Natural killer cell (primary cell): ENCODE measurements at regions not wholly inside any gene's neighbourhood (a gene's known extent, or its start where the extent isn't known, plus 50 kb on each side); places are given as distances from the start of the nearest gene placed in this dataset.

Experiments used
- ATAC-seq, 3 donors: fragments of 150-1000 bp in 2 of 3; fragments of 200-7000 bp in 1 of 3; cut with Tn5 transposase; 1 replicate in 1 of 3; 2 replicates in 2 of 3; pipeline ENCODE4 v1.10.0; 2021; ENCODE audit warnings: mild to moderate bottlenecking in 2 of 3, moderate library complexity in 2 of 3
- DNase-seq, 2 donors: peaks; one replicate each; pipeline versions ENCODE4 v3.0.0 to v3.0.0-alpha.2; 2013 to 2021; ENCODE audit warnings: mixed read lengths in 1 of 2
- H3K27ac ChIP-seq: one replicate; pipeline ENCODE4 v1.5.1; 2013; ENCODE audit warnings: mild to moderate bottlenecking, low read length
- H3K27me3 ChIP-seq: one replicate; pipeline ENCODE4 v1.6.1; 2013; ENCODE audit warnings: low read length; ENCODE audit not compliant: control insufficient read depth, insufficient read depth
- H3K36me3 ChIP-seq: one replicate; pipeline ENCODE4 v1.6.1; 2013; ENCODE audit warnings: low read length; ENCODE audit not compliant: control insufficient read depth, insufficient read depth
- H3K4me1 ChIP-seq: one replicate; pipeline ENCODE4 v1.6.1; 2013; ENCODE audit warnings: low read length; ENCODE audit not compliant: control insufficient read depth, insufficient read depth
- H3K4me3 ChIP-seq: one replicate; pipeline ENCODE4 v1.5.1; 2013; ENCODE audit warnings: low read length
- H3K9me3 ChIP-seq: one replicate; pipeline ENCODE4 v1.6.1; 2013; ENCODE audit warnings: low read length; ENCODE audit not compliant: control insufficient read depth, insufficient read depth
- H3K27ac Mint-ChIP-seq, 2 donors: one replicate each; pipeline ENCODE4 v1.8.0; 2022; ENCODE audit warnings: mild to moderate bottlenecking in 2 of 2, mixed read lengths in 2 of 2, moderate library complexity in 1 of 2
- H3K27me3 Mint-ChIP-seq, 2 donors: one replicate each; pipeline ENCODE4 v1.8.0; 2022; ENCODE audit warnings: low read depth in 2 of 2, mixed read lengths in 2 of 2
- H3K36me3 Mint-ChIP-seq: one replicate; pipeline ENCODE4 v1.8.0; 2022; ENCODE audit warnings: mixed read lengths
- H3K4me1 Mint-ChIP-seq, 2 donors: one replicate each; pipeline ENCODE4 v1.8.0; 2022; ENCODE audit warnings: mixed read lengths in 2 of 2
- H3K4me3 Mint-ChIP-seq: one replicate; pipeline ENCODE4 v1.8.0; 2022; ENCODE audit warnings: mild to moderate bottlenecking, moderate library complexity, mixed read lengths
- H3K9me3 Mint-ChIP-seq, 2 donors: one replicate each; pipeline ENCODE4 v1.8.0; 2022; ENCODE audit warnings: mixed read lengths in 2 of 2
- CTCF ChIP-seq: fragments of 200-600 bp; IDR thresholded peaks from one replicate; pipeline ENCODE4 v1.8.0; 2022; ENCODE audit warnings: antibody characterized with exemption
- WGBS: methylation state at CpG from one replicate; pipeline ENCODE4 v1.1.7; 2013; ENCODE audit warnings: missing lambda C conversion rate; ENCODE audit not compliant: insufficient coverage; 5-methylcytosine and 5-hydroxymethylcytosine counted together
- intact Hi-C: fragments of 100-400 bp; cut with micrococcal nuclease; formaldehyde crosslinking; loops from one replicate; pipeline ENCODE4 v1.14.2; 2022

DNA sequence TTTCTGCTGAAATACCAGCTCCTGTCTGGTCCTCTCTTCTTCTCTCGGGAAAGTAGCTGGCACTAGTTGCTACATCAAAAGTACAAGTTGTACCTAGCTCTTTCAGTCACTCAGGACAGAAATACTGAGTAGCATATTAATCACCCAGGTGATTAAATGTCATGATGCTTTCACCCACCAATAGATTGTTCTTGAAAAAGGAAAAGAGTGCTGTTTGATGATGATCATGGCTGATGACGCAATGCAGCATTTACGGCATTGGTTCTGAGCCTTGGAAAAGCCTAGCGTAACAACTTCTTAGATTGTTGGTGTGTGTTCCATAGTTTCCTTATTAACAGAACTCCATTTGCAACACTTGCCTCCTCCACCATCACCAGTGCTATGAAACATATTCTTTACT is 190.7 kb downstream of the CDH7 start:
- no peak overlapping the region for H3K27ac ChIP-seq
- H3K9me3 ChIP-seq = peaks cover 4% of the 10 kb centered on the region
- H3K4me3 ChIP-seq = no peak overlapping the region
- no peaks in the 10 kb centered on the region for H3K27me3 Mint-ChIP-seq
- intact Hi-C loops = no loop called here
- no peaks in the 10 kb centered on the region for H3K4me1 ChIP-seq
- H3K36me3 Mint-ChIP-seq = no peaks in the 10 kb centered on the region
- no peak for ATAC-seq
- H3K27me3 ChIP-seq = no peaks in the 10 kb centered on the region
- no peaks in the 10 kb centered on the region for H3K4me1 Mint-ChIP-seq
- DNase-seq = no peak
- no peaks in the 10 kb centered on the region for H3K36me3 ChIP-seq
- no peak overlapping the region for H3K27ac Mint-ChIP-seq
- no peak overlapping the region for H3K4me3 Mint-ChIP-seq
- 91% methylated on average over 4 of the region's 4 CpGs for WGBS
- TF ChIP-seq CTCF = no peak
- H3K9me3 Mint-ChIP-seq = peaks cover 4 to 6% of the 10 kb centered on the region in 2 donors
